HG02798 (cell line): ENCODE measurements at regions not wholly inside any gene's neighbourhood (a gene's known extent, or its start where the extent isn't known, plus 50 kb on each side); places are given as distances from the start of the nearest gene placed in this dataset.
"Not testable (repeated sequence)": the region's sequence is repeated elsewhere in the genome, so short reads cannot be mapped to it uniquely, and the experiment has no call there.

Experiments used
- ATAC-seq: cut with Tn5 transposase; IDR thresholded peaks from one replicate; pipeline ENCODE4 v1.9.1; 2021; ENCODE audit warnings: mild to moderate bottlenecking; ENCODE audit not compliant: unreplicated experiment, poor library complexity

DNA sequence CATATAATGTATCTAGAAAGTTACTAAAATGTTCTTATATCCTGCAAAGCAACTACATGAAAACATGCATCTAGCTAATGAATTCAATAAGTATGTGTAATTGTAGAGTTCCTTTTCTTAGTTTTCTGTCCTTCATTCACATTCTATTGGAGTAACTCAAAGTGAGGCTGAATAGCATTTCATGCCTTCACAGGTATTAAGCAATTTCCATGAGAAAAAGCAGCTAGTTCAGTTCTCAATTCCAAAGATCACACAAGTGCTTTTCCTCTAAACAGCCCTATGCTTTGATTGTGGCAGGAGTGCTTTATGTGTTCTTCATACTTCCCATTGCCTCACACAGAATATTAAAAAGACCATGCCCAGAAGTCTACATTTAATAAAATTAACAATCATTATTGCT is 274.9 kb downstream of the RFPL4B start:
- ATAC-seq, result no peak

DNA sequence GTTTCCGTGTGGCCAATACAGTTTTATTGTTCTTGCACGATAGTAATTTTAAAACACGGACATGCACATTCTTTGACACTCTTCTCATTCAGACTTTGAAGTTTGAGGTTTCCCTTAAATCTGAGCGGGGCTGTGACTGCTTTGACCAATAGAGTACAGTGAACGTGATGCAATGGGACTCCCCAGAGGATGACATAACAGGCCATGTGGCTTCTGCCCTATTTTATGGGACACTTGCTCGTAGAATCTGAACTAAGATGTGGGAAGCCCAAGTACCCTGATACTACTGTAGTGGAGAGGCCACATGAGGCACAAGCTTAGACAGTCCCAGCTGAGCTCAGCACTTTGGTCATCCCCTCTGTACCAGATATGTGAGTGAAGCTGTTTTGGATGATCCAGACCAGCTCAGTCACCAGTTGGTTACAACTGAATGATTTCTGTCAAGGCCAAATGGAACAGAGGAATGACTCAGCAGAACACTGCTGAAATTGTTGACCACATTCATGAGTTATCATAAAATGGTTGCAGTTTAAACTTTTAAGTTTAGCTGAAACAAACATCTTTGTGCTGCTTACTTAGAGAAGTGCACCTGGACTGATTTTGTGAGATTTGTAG is 279.4 kb downstream of the RFPL4B start:
- no peak for ATAC-seq

DNA sequence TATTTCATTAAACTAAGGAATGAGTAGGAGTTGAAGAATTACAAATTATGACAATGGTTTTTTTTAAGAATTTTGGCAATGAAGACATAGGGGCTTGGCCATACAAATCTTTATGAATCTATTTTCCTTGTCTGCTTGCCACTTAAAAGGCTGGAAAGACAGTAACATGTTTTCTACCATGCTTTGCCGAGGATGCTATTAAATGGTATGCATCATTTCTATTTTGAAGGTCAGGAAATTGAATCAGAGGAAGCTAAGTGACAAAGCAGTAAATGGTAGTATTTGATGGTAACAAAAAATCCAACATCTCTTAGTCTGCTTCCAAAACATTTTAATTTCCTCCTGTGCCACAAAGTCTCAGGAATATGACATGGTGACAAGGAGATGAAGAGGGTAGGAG is 287.2 kb downstream of the RFPL4B start:
- no peak for ATAC-seq

DNA sequence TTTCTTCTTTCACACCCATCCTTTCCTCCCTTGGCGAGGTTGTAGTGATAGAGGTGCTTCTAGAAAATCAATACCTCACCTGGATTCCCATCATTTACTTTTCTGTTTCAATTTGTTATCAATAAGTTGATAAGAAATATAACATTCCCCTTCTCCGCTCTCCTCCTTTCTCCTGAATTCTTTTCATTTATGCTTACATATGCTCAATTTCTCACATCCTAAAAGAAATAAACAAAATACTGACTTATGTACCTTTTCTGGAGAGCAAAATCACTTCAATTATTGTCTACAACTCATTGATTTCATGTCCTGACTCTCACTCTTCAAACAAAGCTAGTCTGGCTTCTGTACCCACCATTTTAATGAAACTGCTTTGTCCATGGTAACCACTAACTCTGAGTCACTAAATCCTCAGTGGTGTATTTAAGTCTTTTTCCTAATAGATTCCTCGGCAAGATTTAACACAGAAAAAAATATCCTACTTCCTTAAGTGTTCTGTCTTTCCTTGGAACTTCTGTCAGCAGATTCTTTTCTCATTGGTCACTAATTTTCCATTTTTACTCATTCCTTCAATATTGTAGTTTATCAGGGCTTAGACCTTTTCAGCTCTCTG is 289.6 kb downstream of the RFPL4B start:
- ATAC-seq, result no peak

DNA sequence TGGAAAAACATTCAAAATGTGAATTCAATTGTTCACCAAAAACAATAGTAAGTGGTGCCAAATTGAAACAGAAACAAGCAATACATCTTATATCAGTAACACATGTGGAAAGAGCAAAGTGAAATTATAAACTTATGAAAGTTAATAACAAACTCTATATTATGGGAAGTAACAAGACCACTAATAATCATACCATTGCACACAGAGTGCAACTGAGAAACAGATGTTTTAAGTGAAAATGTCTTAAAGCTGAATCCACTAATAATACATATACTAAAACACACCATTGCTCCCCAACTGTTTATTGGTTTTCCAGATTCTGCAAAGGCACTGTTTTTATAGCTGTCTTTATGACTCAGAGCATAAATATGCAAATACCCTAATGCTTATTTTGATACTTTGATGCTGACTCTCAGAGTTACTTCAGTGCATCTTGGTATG is 292.3 kb downstream of the RFPL4B start:
- ATAC-seq, result no peak

DNA sequence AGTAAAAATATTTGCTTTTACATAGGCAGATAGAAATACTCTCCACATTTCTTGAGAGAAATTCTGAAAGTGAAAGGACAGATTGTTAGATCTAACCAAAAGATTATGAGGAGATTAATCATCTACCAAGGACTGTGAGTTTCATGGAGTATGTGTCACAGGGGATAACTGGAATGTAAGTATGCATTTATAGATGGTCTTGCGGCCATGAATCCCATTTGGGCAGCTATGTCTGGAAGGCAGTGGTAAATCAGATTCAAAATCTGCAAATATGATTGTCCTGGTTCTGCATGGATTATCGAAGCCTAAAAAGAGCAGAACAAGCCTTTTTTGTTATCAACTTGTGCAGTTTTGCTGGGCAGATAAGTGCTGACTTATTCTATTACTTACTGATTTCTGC is 293.8 kb downstream of the RFPL4B start:
- ATAC-seq, result no peak

DNA sequence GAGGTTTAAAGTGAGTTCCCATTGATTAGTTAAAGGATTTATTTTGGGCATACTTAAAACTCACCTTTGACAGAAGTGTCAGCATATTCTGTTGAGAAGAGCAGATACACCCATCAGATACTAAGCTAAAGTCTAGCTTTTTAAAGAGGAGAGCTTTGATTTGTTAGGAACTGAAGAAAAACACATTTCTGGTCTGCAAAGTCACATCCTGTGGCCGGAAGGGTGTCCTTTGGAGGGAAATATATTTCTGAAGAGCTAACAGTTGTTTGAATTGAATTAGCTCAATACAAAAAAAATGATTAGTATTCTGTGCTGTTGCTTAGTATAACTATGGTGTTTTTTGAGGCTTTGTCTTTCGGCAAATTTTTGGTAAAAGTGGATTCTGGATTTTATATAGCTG is 302.7 kb downstream of the RFPL4B start:
- no peak for ATAC-seq

DNA sequence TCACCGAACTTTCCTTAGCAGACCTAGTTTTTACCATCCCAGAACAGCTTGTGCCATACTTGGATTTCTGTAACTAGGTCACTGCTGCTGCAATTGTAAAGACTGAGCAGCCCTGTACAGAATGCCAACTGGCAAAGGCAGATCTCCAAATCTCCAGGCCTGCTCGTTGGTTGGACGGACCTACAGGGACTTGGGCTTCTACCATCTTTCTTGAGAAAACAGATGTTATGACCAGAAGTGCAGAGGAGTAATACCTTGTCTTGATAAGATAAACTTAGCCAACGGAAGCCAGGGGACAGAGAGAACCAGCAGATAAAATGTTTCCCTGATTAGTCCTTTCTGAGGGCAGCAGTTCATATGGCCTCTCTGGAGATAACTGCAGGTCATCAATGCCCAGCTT is 304.1 kb downstream of the RFPL4B start:
- ATAC-seq, result no peak

DNA sequence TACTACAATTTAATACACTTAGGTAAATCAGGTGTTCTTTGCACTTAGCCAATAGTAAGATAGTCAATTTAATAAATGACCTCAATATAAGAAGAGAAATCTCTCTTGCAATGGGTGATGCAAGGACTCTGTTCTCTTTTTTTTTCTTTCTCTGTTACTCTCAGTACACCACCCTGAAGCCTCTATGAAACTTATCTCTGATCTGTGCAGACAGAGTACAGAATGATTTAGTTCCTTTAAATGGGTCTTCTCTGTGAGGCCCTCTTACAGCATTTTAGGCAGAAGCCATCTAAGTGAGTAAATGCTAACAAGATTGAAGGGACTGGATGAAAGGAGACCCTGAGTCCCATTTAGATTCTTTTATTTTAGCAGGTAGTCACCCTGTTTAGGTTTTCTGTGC is 312.8 kb downstream of the RFPL4B start:
- no peak for ATAC-seq

DNA sequence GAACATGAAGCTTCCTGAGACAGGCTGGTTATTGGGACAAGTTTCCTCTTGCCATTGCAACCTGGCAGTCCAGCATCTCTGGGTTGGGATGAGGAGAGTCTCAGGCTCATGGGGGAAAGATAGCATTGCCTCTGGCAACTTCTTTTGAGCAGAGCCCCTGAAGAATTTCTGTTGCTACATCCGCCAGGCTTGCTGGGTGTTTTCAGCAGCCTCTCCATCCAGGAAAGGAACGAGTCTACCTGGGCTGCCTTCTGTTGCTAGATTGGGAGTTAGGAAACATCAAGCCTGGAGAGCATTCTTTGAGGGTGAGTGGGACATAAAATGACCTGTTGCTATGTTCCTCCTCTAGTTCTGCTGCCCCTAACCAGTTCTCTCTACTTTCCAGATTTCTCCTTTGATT is 313.5 kb downstream of the RFPL4B start:
- no peak for ATAC-seq

DNA sequence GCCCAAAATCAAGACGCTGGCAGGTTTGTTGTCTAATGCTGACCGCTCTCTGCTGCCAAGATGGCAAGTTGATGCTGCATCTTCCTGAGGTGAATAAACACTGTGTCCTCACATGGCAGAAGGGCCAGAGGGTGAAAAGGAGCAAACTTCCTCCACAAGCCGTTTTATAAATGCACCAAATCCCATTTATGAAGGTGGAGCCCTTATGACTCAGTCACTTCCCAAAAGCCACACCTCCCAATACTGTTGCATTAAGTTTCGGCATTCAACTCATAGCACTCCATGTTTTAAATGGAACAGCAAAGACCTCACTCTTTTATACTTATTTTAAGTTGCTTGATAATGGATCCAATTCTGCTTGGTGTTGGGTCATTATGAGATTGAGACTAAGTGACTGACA is 316.6 kb downstream of the RFPL4B start:
- ATAC-seq, result no peak

DNA sequence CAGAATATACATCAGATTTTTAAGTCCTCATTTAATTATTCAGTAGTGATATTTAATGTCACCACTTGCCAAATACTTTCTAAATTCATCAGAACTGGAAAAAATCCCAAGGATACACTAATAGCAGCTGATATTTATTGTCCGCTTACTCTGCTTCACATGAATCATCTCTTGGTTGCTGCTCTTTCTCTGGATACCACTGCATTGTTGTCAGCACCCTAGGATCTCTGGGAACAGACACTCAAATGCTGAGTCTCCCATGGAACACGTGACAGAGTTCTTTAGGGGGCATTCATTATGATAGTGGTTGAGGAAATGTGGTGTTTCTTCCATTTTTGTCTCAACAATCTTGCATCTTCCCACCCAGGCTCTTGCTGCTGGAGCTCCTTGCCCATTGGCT is 318.0 kb downstream of the RFPL4B start:
- no peak for ATAC-seq

DNA sequence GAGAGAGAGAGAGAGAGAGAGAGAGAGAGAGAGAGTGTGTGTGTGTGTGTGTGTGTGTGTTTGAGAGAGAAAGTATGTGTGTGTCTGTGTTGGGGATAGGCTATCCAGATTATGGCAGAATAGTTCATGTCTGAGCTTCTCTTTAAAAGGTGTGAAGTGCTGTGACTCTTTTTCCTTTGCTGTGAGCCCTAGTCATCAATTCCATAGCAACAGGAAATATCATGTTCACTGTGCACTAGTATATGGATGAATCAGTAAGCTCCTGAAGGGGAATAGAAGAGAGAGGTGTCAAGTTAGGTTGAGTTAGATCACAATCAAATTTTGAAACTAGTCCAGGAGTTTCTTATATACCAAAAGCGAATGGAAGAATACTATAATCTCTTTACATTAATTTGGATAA is 318.7 kb downstream of the RFPL4B start:
- ATAC-seq, result no peak

DNA sequence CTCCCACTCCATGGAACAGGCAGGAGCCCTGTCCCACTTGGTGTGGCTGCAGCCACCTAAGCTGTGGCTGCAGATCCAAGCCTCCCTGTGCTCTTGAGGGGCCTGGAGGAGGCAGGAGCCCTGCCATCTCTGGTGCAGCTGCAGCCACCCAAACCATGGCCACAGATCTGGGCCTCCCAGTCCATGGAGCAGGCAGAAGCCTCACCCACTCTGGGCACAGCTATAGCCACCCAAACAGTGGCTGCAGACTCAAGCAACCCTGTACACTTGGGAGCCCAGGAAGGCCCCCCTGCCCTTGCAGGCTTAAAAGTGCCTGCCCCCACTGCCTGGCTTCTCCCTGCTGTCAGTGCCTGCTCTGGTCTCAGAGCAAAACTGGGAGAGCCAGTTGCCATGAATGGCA is 320.3 kb downstream of the RFPL4B start:
- no peak for ATAC-seq

DNA sequence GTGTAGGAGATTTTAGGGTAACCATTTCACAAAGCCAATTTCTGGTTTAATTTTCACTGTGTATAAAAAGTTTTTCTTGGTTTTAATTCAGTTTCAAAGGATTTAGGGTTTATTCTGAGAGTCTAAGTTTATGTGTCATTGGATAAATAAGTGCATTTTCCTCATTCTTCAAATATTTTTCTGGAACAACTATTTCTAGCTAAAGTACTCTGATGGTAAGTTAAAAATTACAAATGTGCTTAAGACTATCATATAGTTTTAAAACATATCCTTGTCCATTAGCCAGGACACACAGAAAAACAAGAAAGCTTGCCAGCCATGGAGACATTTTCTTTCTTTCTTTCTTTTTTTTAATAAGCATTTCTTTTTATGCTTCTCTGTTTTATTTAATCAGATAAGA is 333.0 kb downstream of the RFPL4B start:
- ATAC-seq, result no peak

DNA sequence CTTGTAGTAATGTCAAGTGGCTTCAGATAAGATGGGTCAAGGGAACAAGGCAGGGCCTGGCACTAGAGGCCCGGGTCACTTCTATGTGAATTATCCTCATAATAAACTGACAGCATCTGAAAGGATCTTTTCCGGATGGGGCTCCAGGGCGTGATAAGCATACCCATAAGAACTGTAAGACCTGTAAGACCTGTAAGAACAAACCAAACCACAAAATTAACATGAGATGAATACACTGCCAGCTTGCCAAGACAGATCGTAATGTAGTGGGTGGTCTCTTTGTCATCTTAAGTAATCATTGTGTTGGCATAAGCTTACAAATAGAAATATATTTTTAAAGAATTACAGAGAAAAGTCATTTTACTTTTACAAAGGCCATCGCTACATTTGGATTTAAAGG is 334.9 kb downstream of the RFPL4B start:
- no peak for ATAC-seq

DNA sequence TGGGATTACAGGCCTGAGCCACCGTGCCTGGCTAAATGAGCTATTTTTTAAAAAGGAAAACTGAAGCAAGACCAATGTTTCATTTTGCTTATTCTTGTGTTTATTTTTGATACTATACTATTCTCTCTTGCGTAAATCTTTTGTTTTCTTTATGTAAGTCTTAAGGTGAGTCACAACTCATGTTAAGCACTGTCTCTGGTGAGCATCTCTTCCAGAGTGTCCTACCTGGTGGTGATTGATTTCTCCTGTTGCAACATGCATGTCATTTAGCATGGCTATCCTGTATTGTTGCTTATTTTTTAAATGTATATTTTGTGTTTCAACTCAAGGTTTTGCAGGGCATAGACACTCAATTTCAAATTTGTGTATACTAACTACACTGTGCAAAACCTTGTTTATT is 336.0 kb downstream of the RFPL4B start:
- ATAC-seq, result no peak

DNA sequence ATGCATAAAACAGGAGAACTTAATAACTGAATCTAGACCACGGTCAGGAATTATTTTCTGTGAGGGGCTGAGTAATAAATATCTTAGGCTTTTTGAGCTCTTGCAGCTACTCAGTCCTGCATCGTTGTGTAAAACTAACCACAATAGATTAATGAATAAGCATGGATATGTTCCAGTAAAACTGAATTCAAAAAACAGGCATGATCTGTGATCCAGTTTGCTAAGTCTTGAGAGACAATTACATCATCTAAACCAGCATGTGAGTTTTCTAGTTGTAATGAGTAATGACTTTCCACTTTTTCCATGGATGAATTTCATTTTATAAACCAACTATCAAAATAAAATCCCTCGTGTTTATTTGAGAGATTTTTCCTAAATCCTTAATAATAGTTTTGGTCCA is 336.8 kb downstream of the RFPL4B start:
- ATAC-seq, result no peak

DNA sequence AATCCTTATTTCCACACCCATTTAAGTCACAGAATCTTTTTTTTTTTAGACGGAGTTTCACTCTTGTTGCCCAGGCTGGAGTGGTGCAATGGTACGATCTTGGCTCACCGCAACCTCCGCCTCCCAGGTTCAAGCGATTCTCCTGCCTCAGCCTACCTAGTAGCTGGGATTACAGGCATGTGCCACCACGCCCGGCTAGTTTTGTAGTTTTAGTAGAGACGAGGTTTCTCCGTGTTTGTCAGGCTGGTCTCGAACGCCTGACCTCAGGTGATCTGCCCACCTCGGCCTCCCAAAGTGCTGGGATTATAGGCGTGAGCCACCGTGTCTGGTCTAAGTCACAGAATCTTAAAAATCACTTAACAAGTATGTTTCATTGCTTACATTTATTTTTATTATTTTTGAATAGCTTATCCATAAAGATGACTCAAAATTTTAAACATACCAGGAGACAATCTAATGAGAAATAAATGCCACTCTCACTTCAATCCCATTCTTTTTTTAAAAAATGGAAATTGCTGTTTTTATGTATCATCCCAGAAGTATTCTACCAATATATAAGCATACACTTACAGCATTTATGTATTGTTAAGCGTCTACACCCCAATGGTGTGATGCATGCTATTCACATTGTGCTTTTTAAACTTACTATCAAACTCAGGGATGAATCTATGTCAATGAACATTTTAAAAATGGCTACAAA is 338.5 kb downstream of the RFPL4B start:
- ATAC-seq, result not testable (repeated sequence)

DNA sequence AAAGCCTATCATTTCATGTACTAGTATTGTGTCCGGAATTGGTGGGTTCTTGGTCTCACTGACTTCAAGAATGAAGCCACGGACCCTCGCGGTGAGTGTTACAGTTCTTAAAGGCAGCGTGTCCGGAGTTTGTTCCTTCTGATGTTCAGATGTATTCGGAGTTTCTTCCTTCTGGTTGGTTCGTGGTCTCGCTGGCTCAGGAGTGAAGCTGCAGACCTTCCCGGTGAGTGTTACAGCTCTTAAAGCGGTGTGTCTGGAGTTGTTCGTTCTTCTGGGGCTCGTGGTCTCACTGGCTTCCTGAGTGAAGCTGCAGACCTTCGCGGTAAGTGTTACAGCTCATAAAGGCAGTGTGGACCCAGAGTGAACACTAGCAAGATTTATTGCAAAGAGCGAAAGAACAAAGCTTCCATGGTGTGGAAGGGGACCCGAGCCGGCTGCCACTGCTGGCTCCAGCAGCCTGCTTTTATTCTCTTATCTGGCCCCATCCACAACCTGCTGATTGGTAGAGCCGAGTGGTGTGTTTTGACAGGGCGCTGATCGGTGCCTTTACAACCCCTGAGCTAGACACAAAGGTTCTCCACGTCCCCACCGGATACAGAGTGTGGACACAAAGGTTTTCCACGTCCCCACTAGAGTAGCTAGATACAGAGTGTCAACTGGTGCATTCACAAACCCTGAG is 341.5 kb downstream of the RFPL4B start:
- ATAC-seq, result not testable (repeated sequence)

DNA sequence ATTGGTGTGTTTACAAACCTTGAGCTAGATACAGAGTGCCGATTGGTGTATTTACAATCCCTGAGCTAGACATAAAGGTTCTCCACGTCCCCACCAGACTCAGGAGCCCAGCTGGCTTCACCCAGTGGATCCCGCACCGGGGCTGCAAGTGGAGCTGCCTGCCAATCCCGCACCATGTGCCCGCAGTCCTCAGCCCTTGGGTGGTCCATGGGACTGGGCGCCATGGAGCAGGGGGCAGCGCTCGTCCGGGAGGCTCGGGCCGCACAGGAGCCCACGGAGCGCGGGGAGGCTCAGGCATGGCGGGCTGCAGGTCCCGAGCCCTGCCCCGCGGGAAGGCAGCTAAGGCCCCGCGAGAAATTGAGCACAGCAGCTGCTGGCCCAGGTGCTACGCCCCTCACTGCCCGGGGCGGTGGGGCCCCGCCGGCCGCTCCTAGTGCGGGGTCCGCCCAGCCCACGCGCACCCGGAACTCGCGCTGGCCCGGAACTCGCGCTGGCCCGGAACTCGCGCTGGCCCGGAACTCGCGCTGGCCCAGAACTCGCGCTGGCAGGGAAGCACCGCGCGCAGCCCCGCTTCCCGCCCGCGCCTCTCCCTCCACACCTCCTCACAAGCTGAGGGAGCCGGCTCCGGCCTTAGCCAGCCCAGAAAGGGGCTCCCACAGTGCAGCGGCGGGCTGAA is 342.2 kb downstream of the RFPL4B start:
- ATAC-seq, result not testable (repeated sequence)
